NB4 (cell line): ENCODE measurements at regions not wholly inside any gene's neighbourhood (a gene's known extent, or its start where the extent isn't known, plus 50 kb on each side); places are given as distances from the start of the nearest gene placed in this dataset.

Experiments
- CTCF ChIP-seq: IDR thresholded peaks from one replicate; pipeline ENCODE4 v1.5.1; 2012; ENCODE audit warnings: low read depth, low read length
- MAX ChIP-seq: IDR thresholded peaks from 2 replicates; pipeline ENCODE4 v1.6.1; 2011; ENCODE audit warnings: low read depth, low read length
- MYC ChIP-seq: IDR thresholded peaks from 2 replicates; pipeline ENCODE4 v1.6.1; 2011; ENCODE audit warnings: low read depth, low read length
- POLR2A ChIP-seq: IDR thresholded peaks from 2 replicates; pipeline ENCODE4 v1.6.1; 2011; ENCODE audit warnings: mild to moderate bottlenecking; ENCODE audit not compliant: insufficient read length; ENCODE audit errors: extremely low read depth

GRCh38 chr13:18996221-18996620 lies 185.4 kb downstream of the TUBA3C start:
- TF ChIP-seq POLR2A (no peak), MAX (no peak), CTCF (no peak), MYC (no peak)
